Cerebellar cortex (tissue), 1 donor: ENCODE measurements at regions not wholly inside any gene's neighbourhood (a gene's known extent, or its start where the extent isn't known, plus 50 kb on each side); places are given as distances from the start of the nearest gene placed in this dataset.
A peak's percentile ranks its signal among the peaks of the same experiment; 100 is the strongest.
"Not testable (repeated sequence)": the region's sequence is repeated elsewhere in the genome, so short reads cannot be mapped to it uniquely, and the experiment has no call there.

Experiments used
- DNase-seq: peaks from one replicate; pipeline ENCODE4 v3.0.0-alpha.2; 2015; ENCODE audit warnings: low spot score

- DNase-seq = no peak
These were observed 726.7 kb downstream of the GRXCR1 start for GRCh38 chr4:43619219-43619618.

DNA sequence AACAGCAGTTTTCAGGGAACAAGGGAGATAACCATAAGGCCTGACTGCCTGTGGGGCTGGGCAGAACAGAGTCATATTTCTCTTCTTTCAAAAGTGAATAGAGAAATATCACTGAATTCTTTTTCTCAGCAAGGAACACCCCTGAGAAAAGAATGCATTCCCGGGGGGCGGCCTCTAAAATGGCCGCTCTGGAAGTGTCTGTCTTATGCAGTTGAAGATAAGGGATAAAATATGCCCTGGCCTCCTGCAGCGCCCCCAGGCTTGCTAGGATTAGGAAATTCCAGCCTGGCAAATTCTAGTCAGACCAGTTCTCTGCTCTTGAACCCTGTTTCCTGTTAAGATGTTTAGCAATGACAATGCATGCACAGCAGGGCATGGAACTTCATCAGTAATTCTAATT lies 745.4 kb downstream of the GRXCR1 start:
- not testable (repeated sequence) for DNase-seq

GRCh38 chr4:43651991-43652390 lies 759.5 kb downstream of the GRXCR1 start:
- no peak for DNase-seq

- not testable (repeated sequence) for DNase-seq
These were observed 767.0 kb downstream of the GRXCR1 start for GRCh38 chr4:43659547-43659946.

DNA sequence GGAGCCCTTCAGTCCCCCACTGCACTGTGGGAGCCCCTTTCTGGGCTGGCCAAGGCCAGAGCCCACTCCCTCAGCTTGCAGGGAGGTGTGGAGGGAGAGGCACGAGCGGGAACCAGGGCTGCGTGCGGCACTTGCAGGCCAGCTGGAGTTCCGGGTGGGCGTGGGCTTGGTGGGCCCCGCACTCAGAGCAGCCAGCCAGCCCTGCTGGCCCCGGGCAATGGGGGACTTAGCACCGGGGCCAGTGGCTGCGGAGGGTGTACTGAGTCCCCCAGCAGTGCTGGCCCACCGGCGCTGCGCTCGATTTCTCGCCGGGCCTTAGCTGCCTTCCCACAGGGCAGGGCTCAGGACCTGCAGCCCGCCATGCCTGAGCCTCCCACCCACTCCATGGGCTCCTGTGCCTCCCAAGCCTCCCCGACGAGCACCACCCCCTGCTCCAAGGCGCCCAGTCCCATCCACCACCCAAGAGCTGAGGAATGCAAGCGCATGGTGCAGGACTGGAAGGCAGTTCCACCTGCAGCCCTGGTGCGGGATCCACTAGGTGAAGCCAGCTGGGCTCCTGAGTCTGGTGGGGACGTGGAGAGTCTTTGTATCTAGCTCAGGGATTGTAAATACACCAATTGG lies 776.2 kb downstream of the KCTD8 start:
- DNase-seq = not testable (repeated sequence)

- DNase-seq = peak; percentile 28
These were observed 768.2 kb downstream of the KCTD8 start for GRCh38 chr4:43680421-43680820.

DNA sequence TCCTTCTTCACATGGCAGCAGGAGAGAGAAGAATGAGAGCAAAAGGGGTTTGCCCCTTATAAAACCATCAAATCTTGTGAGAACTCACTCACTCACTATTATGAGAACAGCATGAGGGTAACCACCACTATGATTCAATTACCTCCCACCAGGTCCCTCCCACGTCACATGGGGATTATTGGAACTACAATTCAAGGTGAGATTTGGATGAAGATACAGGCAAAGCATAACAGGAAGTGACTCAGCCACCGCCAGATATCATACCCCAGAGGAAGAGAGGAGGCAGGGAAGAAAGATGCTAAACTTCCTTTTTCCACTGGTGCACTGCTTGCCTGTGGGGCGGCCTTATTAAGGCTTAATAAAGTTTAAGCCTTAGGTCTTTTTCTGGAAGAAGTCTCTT lies 766.1 kb downstream of the KCTD8 start:
- no peak for DNase-seq

- DNase-seq = no peak
These were observed 758.5 kb downstream of the KCTD8 start for GRCh38 chr4:43690116-43690515.

DNA sequence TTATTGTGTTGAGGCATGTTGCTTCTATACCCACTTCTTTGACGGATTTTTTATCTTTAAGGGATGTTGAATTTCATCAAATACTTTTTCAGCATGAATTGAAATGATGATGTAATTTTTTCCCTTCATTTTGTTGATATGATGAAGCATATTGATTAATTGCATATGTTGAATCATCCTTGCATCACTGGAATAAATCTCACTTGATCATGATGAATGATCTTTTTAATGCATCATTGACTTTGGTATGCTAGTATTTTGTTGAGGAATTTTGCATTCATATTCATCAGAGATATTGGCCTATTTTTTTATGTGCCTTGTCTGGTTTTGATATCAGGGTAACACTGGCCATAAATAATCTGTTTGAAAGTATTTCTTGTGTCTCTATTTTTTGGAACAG lies 754.7 kb downstream of the KCTD8 start:
- no peak for DNase-seq

- DNase-seq = no peak
These were observed 739.2 kb downstream of the KCTD8 start for GRCh38 chr4:43709443-43709842.

DNA sequence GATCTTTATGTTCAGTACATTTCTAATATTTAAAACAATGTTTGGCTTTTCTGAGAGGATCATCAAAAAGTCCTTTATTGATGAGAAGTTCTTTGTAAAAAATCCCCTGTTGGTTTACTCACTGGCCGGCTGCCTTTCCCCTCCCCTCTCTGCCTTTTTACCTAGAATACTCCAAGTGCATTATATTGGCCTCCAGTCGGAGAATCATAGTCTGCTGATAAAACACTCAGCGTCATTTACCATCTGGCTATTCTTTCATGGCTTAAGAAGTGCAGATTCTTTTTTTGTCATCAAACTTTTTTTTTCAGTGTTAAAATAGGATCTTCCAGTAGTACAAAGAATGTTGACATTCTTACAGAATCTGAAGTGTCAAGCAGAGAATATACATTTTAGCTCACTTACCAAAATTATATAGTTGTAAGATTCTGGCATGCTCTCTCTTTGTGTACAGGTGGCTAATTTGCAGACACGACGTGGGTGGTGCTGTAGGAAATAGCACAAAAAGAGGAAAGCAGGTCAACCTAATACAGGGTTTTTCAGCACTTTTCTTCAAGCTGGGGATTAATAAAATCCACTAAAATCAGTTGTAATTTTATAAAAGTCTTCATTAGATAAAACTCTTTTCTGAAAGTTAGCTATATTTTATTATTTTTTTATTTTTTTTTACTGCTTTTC lies 731.8 kb downstream of the KCTD8 start:
- DNase-seq = peak; percentile 78

DNA sequence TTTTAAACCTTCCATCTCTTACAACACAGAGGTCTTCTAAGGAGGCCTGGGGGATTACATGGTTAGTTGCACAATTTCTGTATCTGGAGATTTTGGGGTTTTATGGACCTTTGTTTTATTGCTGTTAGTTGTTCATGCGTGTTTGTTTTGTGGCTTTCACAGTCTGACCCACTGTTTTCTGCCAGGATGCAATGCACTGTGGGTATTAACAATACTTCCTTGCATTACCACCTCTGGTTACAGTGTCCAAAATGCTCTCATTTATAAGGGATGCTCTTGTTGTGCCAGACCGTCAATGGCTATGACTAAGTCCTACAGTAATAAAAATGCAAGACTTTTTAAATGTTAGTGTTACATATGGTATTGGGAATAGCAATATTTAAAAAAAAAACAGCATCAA lies 730.2 kb downstream of the KCTD8 start:
- no peak for DNase-seq

DNA sequence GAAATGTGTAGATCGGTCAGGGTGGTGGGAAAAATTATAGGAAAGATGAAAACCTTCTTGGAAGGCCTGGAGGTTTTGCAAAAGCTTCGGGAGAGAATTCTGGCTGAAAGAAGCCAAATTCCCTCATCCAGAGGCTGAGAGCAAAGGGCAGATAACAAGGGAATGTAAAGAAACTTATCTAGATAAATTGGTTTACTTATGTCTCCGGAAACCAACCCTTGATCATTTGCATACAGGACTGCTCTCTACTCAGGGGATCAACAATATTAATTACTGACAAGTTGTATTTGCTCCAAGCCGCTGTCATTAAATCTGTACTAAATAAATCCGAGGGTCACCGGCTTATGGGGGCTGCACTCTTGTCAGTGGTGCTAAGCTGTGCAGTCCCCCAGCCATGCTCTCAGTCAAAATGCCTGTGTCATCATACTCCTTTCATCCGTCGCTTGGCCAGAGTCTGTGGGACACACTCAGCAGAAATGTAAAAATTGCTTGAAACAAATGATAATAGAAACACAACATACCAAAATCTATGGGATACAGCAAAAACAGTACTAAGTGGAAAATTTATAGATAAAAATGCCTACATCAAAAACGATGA lies 715.7 kb downstream of the KCTD8 start:
- no peak for DNase-seq

- DNase-seq = no peak
These were observed 706.5 kb downstream of the KCTD8 start for GRCh38 chr4:43742083-43742482.

DNA sequence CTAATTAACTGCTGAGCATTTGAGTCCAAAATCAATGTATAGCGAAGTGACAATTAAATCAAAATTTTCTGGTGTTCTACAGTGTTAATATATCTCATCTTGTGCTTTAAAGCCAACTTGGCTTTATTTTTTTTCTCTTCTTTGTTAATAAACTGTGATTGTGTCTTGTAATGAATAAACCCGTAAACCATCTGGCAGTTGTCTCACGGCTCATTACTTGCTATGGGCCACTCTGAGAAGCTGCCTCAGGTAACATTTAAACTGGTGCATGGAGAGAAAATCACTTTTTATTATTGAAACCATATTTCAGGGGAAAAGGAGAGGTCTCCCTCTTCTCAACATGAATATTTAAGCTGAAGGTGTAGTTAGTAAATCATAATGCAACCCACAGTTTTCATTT lies 694.0 kb downstream of the KCTD8 start:
- peak; percentile 86 for DNase-seq

GRCh38 chr4:43757147-43757546 lies 691.5 kb downstream of the KCTD8 start:
- DNase-seq = peak; percentile 97

- DNase-seq = no peak
These were observed 689.8 kb downstream of the KCTD8 start for GRCh38 chr4:43758836-43759235.

DNA sequence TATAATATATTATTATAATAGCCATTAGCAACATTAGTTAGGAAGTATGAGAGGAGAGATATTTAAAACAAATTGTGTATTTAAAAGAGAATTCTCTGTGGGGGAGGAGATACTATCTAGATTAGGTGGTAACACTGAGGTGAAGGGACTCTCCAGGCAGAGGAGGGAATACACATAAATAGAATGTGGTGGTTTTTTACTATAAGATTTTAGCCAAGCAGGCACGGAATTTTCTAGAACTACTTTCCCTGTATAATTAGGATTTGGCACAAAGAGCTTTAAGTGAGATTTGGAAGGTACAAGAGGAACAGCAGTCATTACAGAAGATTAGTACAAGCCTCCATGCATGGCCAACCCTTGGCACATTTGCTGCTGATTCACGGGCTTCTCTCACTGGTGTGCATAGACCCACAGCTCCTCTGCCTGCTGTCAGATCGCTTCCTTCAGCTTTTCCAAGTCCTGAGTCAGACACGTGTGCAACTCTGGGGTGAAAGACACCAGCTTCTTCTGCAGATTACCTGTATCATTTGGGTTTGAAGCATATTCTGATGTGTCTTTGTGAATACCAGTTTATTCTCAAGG lies 685.5 kb downstream of the KCTD8 start:
- DNase-seq = peak; percentile 96

- peak; percentile 79 for DNase-seq
These were observed 683.1 kb downstream of the KCTD8 start for GRCh38 chr4:43765514-43765913.

DNA sequence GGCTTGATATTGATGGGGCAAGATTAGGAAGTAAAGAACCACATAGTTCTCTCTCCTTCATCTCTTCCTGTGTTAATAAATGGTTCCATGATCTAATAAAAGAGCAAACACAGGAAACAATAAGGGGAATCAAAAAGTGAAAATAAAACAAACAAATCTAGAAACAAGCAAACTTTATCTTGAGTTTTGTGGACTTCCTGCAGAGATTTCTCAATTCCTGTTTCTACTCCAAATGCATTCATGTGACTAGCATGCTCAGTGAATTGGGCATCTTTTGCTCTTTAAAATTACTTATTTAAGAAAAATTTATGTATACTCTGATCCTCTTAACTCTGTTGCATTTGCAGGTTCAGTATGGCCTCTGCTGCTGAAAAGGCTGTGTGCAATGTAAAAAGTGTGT lies 682.0 kb downstream of the KCTD8 start:
- DNase-seq = peak; percentile 29

DNA sequence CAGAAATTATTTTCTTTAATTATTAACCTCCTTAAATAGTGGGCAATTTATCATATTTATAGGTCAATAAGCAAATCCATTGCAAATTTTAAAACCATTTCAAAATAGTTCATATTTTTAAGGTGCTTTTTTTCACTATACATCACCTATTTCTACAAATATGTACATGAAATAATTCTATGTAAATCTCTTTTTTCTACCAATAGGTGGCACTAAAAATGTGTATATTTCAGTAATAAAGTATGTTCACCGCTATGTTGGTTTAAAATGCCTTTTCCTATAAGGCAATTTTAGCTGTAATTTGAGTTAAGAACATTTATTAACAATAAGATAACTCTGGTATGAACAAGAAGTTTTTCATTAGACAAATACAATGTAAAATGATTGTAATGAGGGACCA lies 672.2 kb downstream of the KCTD8 start:
- no peak for DNase-seq

GRCh38 chr4:43778187-43778915 lies 670.3 kb downstream of the KCTD8 start:
- DNase-seq = no peak

- DNase-seq = no peak
These were observed 667.5 kb downstream of the KCTD8 start for GRCh38 chr4:43781125-43781524.
